ENCODE measurements at regions not wholly inside any gene's neighbourhood (a gene's known extent, or its start where the extent isn't known, plus 50 kb on each side); places are given as distances from the start of the nearest gene placed in this dataset.

- TF ChIP-seq, protein P1, sequence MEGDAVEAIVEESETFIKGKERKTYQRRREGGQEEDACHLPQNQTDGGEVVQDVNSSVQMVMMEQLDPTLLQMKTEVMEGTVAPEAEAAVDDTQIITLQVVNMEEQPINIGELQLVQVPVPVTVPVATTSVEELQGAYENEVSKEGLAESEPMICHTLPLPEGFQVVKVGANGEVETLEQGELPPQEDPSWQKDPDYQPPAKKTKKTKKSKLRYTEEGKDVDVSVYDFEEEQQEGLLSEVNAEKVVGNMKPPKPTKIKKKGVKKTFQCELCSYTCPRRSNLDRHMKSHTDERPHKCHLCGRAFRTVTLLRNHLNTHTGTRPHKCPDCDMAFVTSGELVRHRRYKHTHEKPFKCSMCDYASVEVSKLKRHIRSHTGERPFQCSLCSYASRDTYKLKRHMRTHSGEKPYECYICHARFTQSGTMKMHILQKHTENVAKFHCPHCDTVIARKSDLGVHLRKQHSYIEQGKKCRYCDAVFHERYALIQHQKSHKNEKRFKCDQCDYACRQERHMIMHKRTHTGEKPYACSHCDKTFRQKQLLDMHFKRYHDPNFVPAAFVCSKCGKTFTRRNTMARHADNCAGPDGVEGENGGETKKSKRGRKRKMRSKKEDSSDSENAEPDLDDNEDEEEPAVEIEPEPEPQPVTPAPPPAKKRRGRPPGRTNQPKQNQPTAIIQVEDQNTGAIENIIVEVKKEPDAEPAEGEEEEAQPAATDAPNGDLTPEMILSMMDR (IDR thresholded peaks at IDR 0.05): no peak
- no peak for TF ChIP-seq POLR2A (IDR thresholded peaks at IDR 0.05)
These were observed 398.3 kb downstream of the MFSD1 start for GRCh38 chr3:159200176-159200575.
